ENCODE measurements at regions not wholly inside any gene's neighbourhood (a gene's known extent, or its start where the extent isn't known, plus 50 kb on each side); places are given as distances from the start of the nearest gene placed in this dataset.

DNA sequence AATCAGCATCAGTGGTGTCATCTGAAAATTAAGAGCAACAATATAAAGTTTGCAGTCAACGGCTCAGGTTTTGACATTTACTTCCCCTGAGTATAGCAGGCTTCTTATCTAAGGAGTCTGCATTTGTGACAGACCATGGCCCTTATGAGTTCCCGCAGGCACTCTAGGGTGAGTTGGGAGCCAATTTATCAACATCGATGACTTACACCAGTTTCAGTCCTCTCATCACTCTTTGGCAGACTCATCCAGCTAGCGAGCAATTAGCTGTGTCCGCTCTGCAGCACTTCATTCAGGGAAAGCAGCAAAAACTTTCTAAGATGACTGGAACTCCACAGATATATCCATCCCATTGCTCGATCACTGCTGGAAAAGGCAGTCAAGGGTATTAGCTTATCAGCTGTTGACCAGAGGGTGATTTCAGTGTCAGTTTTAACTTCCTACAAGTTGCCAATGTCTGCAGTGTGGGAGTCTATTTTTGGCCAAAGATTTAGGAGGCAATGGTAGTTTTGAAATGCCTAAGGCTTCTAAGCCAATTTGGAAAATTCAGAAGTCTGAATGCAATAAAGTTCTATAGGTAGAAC, 625.1 kb upstream of the TENM3 start (continued):
- TF ChIP-seq BCL11A (IDR thresholded peaks at IDR 0.05; ENCODE audit: low read depth, low read length): no peak
- no peak for TF ChIP-seq TCF3 (IDR thresholded peaks at IDR 0.05; ENCODE audit: borderline replicate concordance, insufficient read depth, low read depth, low read length)
- no peak for TF ChIP-seq CEBPB (IDR thresholded peaks at IDR 0.05; ENCODE audit: borderline replicate concordance in 1 of 2, low read depth in 2 of 2, low read length in 2 of 2)

DNA sequence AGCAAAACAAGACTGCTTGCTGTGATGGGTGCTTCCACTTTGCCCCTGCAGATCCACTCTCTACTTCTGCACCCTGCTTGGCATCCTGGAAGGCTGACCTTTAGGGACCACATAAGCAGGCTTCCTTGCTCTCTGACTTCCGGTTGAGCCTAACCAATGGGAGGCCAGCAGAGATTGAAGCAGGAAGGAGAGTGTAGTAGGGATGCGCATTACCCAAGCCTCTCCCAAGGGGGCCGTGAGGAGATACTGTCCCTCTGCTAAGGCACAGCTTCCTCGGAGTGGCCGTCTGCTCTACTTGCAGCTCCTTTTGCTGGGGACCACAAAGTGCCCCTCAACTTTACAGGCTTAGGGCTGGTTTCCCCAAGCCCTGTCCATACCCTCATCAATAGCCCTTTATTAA, 624.3 kb upstream of the TENM3 start:
- intact Hi-C loops (cut with micrococcal nuclease; ENCODE audit: unreplicated experiment): no loop called here

More for the DNA sequence above, 624.3 kb upstream of the TENM3 start:
- Histone ChIP-seq H4K20me1 (ENCODE audit: control insufficient read depth, insufficient read depth) (no peaks in the 10 kb centered on the region), H3K4me1 (ENCODE audit: control insufficient read depth, insufficient read depth, low read length) (no peaks in the 10 kb centered on the region), H3K27ac (ENCODE audit: control insufficient read depth, insufficient read depth) (no peak overlapping the region), H3K9me3 (replicated peaks; ENCODE audit: control insufficient read depth, insufficient read depth, low read length) (no peaks in the 10 kb centered on the region), H3K4me3 (no peak overlapping the region), H3K4me2 (ENCODE audit: control insufficient read depth, insufficient read depth) (no peak overlapping the region), H3K36me3 (ENCODE audit: control insufficient read depth in 2 of 2, insufficient read depth in 2 of 2, low read length in 1 of 2) (no peaks in the 10 kb centered on the region), H2AFZ (ENCODE audit: control insufficient read depth, low read depth, low read length) (no peak overlapping the region), H3K79me2 (ENCODE audit: control insufficient read depth, insufficient read depth, low read length) (no peaks in the 10 kb centered on the region), H3K27me3 (replicated peaks in 1 of 2; ENCODE audit: control insufficient read depth in 2 of 2, insufficient read depth in 2 of 2, low read length in 1 of 2) (no peaks in the 10 kb centered on the region), H3K9ac (ENCODE audit: control insufficient read depth, insufficient read depth, low read length) (no peak overlapping the region)
- FAIRE-seq: no peak
- SMC1A ChIA-PET (ENCODE audit: uncharacterized antibody, unreplicated experiment): no interaction called here
- RAD21 ChIA-PET (ENCODE audit: unreplicated experiment): no interaction called here
- in situ Hi-C loops (cut with MboI): no loop called here
- BruUV-seq (replicated peaks): no TSS peak
- CTCF ChIA-PET: no interaction called here
- no peak for DNase-seq (ENCODE audit: low read depth, low spot score)
- POLR2A ChIA-PET: no interaction called here
- 51% methylated on average over 5 of the region's 5 CpGs for WGBS (ENCODE audit: insufficient coverage, insufficient replicate concordance, low lambda C conversion rate, missing lambda C conversion rate)
- TF ChIP-seq, protein P1, sequence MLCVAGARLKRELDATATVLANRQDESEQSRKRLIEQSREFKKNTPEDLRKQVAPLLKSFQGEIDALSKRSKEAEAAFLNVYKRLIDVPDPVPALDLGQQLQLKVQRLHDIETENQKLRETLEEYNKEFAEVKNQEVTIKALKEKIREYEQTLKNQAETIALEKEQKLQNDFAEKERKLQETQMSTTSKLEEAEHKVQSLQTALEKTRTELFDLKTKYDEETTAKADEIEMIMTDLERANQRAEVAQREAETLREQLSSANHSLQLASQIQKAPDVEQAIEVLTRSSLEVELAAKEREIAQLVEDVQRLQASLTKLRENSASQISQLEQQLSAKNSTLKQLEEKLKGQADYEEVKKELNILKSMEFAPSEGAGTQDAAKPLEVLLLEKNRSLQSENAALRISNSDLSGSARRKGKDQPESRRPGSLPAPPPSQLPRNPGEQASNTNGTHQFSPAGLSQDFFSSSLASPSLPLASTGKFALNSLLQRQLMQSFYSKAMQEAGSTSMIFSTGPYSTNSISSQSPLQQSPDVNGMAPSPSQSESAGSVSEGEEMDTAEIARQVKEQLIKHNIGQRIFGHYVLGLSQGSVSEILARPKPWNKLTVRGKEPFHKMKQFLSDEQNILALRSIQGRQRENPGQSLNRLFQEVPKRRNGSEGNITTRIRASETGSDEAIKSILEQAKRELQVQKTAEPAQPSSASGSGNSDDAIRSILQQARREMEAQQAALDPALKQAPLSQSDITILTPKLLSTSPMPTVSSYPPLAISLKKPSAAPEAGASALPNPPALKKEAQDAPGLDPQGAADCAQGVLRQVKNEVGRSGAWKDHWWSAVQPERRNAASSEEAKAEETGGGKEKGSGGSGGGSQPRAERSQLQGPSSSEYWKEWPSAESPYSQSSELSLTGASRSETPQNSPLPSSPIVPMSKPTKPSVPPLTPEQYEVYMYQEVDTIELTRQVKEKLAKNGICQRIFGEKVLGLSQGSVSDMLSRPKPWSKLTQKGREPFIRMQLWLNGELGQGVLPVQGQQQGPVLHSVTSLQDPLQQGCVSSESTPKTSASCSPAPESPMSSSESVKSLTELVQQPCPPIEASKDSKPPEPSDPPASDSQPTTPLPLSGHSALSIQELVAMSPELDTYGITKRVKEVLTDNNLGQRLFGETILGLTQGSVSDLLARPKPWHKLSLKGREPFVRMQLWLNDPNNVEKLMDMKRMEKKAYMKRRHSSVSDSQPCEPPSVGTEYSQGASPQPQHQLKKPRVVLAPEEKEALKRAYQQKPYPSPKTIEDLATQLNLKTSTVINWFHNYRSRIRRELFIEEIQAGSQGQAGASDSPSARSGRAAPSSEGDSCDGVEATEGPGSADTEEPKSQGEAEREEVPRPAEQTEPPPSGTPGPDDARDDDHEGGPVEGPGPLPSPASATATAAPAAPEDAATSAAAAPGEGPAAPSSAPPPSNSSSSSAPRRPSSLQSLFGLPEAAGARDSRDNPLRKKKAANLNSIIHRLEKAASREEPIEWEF (IDR thresholded peaks at IDR 0.05; ENCODE audit: insufficient replicate concordance, low read depth, low read length): no peak
- TF ChIP-seq TCF7 (IDR thresholded peaks at IDR 0.05; ENCODE audit: borderline replicate concordance): no peak
- TF ChIP-seq, protein P2, sequence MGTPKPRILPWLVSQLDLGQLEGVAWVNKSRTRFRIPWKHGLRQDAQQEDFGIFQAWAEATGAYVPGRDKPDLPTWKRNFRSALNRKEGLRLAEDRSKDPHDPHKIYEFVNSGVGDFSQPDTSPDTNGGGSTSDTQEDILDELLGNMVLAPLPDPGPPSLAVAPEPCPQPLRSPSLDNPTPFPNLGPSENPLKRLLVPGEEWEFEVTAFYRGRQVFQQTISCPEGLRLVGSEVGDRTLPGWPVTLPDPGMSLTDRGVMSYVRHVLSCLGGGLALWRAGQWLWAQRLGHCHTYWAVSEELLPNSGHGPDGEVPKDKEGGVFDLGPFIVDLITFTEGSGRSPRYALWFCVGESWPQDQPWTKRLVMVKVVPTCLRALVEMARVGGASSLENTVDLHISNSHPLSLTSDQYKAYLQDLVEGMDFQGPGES (IDR thresholded peaks at IDR 0.05): no peak
- no peak for TF ChIP-seq NFXL1 (IDR thresholded peaks at IDR 0.05; ENCODE audit: borderline replicate concordance)
- TF ChIP-seq WRNIP1 (IDR thresholded peaks at IDR 0.05; ENCODE audit: borderline replicate concordance, low read depth, low read length): no peak
- no peak for ATAC-seq

Data from GM12878 (cell line).